ENCODE measurements at regions not wholly inside any gene's neighbourhood (a gene's known extent, or its start where the extent isn't known, plus 50 kb on each side); places are given as distances from the start of the nearest gene placed in this dataset.

GRCh38 chr15:23761386-23761785 lies 74.3 kb upstream of the NDN start:
- H2BK15ac ChIP-seq (ENCODE audit: low read depth, low read length), result no peak overlapping the region
- no CpG with 5 or more reads among the region's 6 CpGs for WGBS (ENCODE audit: extremely low coverage, insufficient read length, low lambda C conversion rate)
- H3K4ac ChIP-seq (ENCODE audit: low read depth, low read length), result no peak overlapping the region
- Mint-ChIP-seq H3K4me3 (no peak overlapping the region), H3K27me3 (ENCODE audit: low read depth) (no peaks in the 10 kb centered on the region; the same call in none of the 2 replicates), H3K9me3 (peaks cover 83 to 89% of the 10 kb centered on the region in 2 experiments), H3K4me1 (peaks cover 8 to 13% of the 10 kb centered on the region in 2 experiments), H3K27ac (no peak overlapping the region), H3K36me3 (ENCODE audit: insufficient read depth in 1 of 3, low read depth in 3 of 3) (peaks cover 4 to 21% (median 6%) of the 10 kb centered on the region in 3 experiments; a peak in 5 of 7 replicates)
- H4K20me1 ChIP-seq (ENCODE audit: control insufficient read depth, insufficient read depth, insufficient read length), result no peaks in the 10 kb centered on the region
- no peak overlapping the region for H2AK5ac ChIP-seq (ENCODE audit: insufficient read length, low read length)
- H3K27ac ChIP-seq (ENCODE audit: insufficient read length, low read depth, low read length), result no peak overlapping the region
- H4K8ac ChIP-seq (replicated peaks; ENCODE audit: insufficient read length, low read depth, low read length), result no peak overlapping the region
- no peaks in the 10 kb centered on the region for H3K79me2 ChIP-seq (ENCODE audit: insufficient read depth, low read length)
- H2BK120ac ChIP-seq (ENCODE audit: low read depth, low read length, poor library complexity, severe bottlenecking), result no peak overlapping the region
- H4K91ac ChIP-seq (ENCODE audit: insufficient read length, low read depth, low read length), result no peak overlapping the region
- H2BK12ac ChIP-seq (ENCODE audit: insufficient read length, low read depth, low read length), result no peak overlapping the region
- no peak for DNase-seq
- no peak overlapping the region for H3K4me2 ChIP-seq (ENCODE audit: insufficient read depth, insufficient read length, low read length)
- peaks cover 64% of the 10 kb centered on the region for H3K9me3 ChIP-seq (ENCODE audit: control insufficient read depth, low read depth, low read length)
- no peak overlapping the region for H2BK5ac ChIP-seq (ENCODE audit: insufficient read length, low read length)
- H4K5ac ChIP-seq (ENCODE audit: insufficient read length, low read depth, low read length), result no peak overlapping the region
- no peak overlapping the region for H3T11ph ChIP-seq (ENCODE audit: low read length)
- no peak overlapping the region for H3K23ac ChIP-seq (ENCODE audit: insufficient read length, low read depth, low read length)
- H3K23me2 ChIP-seq (ENCODE audit: insufficient read length, low read depth, low read length, poor library complexity, severe bottlenecking), result no peaks in the 10 kb centered on the region
- H3K18ac ChIP-seq (ENCODE audit: insufficient read length, low read depth, low read length), result no peak overlapping the region
- H2AFZ ChIP-seq (ENCODE audit: low read length), result no peak overlapping the region
- H3K79me1 ChIP-seq (ENCODE audit: insufficient read depth, low read depth, low read length, poor library complexity, severe bottlenecking), result no peaks in the 10 kb centered on the region
- no peaks in the 10 kb centered on the region for H3K4me1 ChIP-seq (ENCODE audit: insufficient read depth, low read length)
- TF ChIP-seq CTCF (conservative IDR thresholded peaks at IDR 0.05), result no peak
- H2BK20ac ChIP-seq (ENCODE audit: low read depth, low read length, poor library complexity, severe bottlenecking), result no peak overlapping the region
- no peak overlapping the region for H3K56ac ChIP-seq (ENCODE audit: insufficient read length, low read depth, low read length)
- H3K14ac ChIP-seq (ENCODE audit: insufficient read depth, low read length), result no peak overlapping the region
- H3K9ac ChIP-seq (ENCODE audit: extremely low read depth, insufficient read length, low read length), result no peak overlapping the region
- H3K27me3 ChIP-seq (ENCODE audit: insufficient read depth, low read length), result no peaks in the 10 kb centered on the region
